Stimulated activated CD8-positive, alpha-beta memory T cell treated with anti-CD3 and anti-CD28 coated beads, Interleukin-7, amount 100 ng/mL, for 1 hour (primary cell): ENCODE measurements at regions not wholly inside any gene's neighbourhood (a gene's known extent, or its start where the extent isn't known, plus 50 kb on each side); places are given as distances from the start of the nearest gene placed in this dataset.

Experiments used
- DNase-seq, 2 donors: peaks; one replicate each; pipeline ENCODE4 v3.0.0-alpha.2; 2020; ENCODE audit warnings: low read depth in 2 of 2

DNA sequence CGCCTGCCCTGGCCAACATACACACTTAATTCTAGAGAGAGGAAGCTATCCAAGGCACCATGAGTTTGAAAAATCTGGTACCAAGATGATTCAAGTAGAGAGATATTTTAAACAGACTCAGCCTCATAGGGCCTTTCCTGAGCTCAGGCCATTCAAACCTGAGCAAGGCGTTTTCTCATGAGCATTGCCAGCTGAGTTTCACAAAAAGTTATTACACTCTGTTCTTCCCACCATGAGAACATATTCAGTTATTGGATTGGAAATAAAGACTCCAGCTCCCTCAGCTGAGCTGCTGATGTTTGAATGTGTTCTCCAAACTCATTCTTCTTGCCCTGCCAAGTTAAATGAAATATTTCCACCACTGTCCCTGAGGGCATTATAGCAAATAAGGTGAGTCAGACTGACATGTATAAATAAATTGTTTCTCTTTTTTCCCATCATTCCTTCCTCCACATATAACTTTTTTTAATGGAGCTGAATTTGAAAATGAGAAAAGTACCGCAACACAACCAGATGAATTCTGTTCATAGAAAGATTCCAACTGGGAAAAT is 429.6 kb downstream of the RAB28 start:
- no peak for DNase-seq

DNA sequence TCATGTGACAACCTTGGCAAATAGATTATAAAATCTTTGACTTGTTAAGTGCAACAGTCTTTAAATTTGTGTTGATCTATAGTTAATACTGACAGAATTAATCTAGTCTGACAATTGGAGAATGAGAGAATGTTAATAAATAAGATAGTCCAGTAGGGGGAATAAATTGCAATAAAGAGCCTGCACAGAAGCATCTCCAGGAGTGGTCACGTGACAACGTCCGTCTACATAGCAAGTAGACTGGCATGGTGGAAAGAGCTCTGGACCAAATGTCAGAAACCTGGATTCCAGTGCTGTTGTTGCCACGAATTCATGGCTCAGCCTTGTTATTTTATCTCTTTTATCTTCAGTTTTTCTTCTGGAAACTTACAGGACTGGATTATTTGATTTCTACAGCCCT is 436.5 kb downstream of the RAB28 start:
- no peak for DNase-seq

GRCh38 chr4:13036841-13037240 is 447.3 kb downstream of the RAB28 start:
- DNase-seq = no peak

DNA sequence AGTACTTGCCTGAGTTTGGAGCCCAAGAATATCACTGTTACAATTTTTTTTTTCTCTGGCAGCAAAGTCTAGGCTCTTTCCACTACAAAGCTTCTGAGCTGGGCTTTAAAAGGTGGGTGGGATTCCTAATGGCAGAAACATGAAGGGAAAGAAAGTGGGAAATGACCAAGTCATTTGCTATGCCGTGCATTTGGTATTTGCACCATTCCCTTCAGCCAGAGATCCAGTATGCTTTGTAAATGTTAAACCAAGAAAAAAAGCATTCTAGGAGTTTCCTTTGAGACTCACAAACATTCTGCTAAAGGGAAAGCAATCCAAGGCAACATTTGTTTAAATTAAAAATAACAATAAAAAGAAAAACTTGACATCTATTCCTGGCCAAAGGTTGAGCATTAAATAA is 451.2 kb downstream of the RAB28 start:
- DNase-seq = no peak

DNA sequence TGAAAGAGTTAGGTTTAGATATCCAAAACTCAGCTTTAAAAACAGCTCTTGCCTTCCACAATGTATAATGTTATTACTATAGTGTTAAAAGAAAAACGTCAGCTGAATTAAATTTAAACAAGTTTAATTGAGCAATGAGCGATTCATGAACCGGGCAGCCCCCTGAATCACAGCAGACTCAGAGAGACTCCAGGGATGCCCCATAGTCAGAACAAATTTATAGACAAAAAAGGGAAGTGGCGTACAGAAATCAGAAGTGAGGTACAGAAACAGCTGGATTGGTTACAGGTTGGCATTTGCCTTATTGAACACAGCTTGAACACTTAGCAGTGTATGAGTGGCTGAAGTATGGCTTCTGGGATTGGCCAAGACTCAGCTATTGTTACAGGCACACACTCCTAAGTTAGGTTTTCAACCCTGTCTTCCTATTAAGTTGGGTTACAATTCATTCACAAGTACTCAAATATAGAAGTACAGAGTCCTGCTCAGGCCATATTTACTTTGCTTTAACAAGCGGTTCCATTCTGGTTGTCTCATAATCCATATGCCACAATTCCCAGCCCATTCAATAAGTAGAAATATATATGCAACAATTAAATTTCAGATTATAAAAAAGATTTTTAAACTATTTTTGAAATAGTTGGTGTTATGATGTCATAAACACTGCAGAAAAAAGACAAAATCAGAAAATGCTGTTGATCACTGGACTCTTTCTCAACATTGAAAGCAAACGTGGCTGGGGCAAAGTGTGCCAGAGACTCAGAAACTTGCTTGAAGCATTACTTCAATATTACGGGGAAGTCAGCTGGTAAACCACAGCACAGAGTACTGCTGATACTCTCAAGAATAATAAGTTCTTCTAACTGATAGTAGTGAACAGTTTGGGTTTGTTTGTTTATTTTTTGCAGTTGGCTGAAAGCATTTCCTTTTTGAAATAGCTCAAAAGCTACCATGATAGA is 459.7 kb downstream of the RAB28 start:
- no peak for DNase-seq

DNA sequence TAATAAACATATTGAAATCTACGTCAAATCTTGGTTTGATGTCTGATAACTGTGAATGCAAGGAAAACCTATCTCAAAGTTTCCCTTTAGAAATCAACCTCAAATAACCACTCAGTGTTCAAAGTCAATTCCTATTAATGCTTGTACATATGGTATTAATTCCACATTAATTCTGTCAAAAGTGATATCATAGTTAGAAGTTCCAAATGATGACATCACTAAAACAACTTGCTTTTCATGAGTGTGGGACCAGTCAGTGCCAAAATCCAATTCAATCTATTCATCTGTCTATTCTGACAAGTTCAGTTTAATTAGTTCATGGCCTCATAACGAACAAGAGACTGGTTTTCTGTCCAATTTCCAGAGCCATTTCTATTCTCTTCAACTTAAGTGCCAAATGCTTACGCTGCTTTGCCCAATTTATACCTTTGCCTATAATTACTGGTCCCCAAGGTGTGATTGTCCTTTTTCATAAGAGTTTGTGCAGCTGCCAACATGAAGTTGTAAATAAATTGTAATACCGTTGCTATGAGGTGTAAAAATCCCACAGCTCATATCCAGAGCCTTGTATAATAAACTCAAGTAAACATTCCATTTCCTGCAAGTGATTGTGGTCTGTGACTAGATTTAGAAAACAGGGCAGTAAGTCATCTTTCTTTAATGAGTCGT is 476.2 kb downstream of the RAB28 start:
- no peak for DNase-seq

- no peak for DNase-seq
Measured at GRCh38 chr4:12993923-12994322, 490.2 kb downstream of the RAB28 start.

DNA sequence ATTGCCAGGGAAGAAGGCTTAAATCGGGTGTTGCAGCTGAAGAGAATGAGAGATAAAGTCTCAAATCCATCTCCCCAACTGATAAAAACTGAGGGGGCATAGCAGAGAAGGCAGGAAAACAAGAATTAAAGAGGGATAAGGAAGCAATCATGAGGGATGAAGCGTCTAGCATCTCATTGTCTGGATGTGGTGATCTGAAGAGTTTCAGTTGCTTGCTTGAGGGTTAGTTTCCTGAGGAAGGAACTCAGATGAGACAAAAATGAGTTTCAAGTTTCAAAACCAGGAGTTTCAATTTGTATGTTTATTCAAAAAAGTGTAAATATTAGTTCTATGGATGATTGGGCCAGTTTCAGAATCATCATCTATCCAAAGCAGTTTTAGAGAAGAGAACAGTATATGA is 496.9 kb downstream of the RAB28 start:
- DNase-seq = no peak

GRCh38 chr4:12979797-12980196 is 504.3 kb downstream of the RAB28 start:
- DNase-seq = no peak

- DNase-seq = no peak
Measured at GRCh38 chr4:12978310-12978709, 505.8 kb downstream of the RAB28 start.

DNA sequence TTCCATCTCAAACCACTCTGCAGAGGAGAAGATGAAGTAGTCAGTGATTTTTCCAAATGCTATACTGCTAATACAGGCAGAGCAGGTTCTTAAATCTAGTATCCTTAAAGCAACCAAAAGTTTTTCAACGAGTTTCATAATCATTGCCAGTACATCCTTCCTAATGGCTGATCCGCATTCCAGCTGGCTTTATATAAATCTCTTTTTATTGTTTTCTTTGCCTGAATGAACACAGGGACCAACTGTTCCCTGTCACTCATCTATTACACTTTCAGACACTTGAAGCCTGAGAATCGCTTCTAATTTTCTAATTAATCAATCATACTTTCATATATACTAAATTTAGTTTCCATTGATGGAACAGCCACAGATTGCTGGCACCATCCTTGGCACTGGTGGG is 508.6 kb downstream of the RAB28 start:
- no peak for DNase-seq

DNA sequence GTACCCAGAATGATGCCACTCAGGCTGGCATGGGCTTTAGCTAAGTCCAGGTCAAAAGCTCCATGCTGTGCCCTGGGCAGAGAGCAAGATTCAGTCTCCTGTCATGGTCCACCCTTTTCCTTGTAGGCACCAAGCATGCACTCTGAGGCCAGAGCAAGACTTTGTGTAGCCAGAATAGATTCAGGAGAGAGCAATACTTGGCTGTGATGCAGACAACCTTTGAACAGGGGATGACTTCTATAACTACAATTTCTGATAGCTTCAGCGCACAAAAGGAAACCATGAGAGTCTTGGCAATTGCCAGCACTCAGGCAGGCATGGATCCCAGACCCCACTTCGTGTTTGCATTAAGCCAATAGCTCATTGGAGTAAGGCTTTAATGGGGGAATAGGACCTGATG is 510.6 kb downstream of the RAB28 start:
- no peak for DNase-seq

DNA sequence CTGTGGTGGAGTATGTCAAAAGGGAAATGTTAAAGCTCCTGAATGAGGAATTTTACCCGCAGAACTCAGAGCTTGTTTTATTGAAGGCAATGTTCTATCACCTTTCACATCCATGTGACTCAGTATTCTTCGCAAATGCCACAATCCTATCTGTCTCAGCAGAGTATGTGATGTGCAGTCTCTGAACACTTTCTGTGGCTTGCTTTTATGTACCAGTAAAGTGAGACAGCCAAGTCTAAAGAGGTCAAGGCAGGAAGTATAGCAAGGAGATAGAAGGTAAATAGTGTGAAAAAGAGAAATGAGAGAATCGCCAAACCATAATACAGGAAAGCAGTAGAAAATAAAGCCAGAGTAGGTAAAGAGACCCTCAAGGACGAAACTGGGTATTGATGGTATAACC is 515.8 kb downstream of the RAB28 start:
- DNase-seq = no peak

- no peak for DNase-seq
Measured at GRCh38 chr4:12966726-12967125, 517.4 kb downstream of the RAB28 start.

- DNase-seq = no peak
Measured at GRCh38 chr4:12965334-12965733, 518.8 kb downstream of the RAB28 start.

- no peak for DNase-seq
Measured at GRCh38 chr4:12963912-12964311, 520.2 kb downstream of the RAB28 start.

DNA sequence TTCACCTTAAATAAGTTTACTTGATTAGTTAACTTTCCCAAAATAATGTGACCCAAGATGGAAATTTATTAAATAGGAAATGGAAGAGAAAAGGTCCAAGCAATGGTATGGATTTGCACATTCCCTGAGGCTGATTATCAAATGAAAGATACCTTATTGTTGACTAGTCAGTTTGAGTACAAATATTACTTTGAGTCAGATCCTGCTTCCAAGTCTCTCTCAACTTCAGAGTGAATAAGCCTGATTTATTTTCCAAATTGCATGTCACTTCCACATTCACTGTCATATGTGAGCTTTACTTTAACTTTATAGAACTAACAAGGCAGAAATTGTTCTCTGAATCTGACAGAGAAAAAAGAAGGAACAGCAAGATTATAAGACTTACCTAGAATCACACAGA is 520.8 kb downstream of the RAB28 start:
- no peak for DNase-seq

DNA sequence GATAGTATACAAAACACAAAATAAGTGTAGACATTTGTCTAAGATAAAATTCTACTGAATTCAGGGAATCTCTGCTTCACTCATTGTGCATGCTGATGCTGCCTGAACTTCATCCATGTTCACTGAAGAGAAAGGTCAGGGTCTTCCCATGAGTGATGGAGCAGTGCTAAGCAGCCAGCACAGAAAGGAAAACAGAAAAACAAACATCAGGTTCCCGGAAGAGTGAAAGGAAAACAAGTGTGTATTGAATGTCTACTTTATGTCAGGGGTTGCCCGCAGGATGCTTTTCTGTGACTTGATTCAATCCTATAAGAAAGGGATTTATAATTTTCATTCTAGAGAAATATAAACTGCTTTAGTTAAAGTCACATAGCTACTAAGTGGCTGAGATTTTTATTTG is 522.4 kb downstream of the RAB28 start:
- no peak for DNase-seq

- DNase-seq = no peak
Measured at GRCh38 chr4:12958436-12958835, 525.7 kb downstream of the RAB28 start.

- no peak for DNase-seq
Measured at GRCh38 chr4:12957108-12957507, 527.0 kb downstream of the RAB28 start.

GRCh38 chr4:12956026-12956425 is 528.1 kb downstream of the RAB28 start:
- DNase-seq = no peak

GRCh38 chr4:12949719-12950490 is 534.2 kb downstream of the RAB28 start:
- DNase-seq = no peak
